Epithelial cell of proximal tubule (primary cell): ENCODE measurements at regions not wholly inside any gene's neighbourhood (a gene's known extent, or its start where the extent isn't known, plus 50 kb on each side); places are given as distances from the start of the nearest gene placed in this dataset.

Experiments
- DNase-seq: peaks from one replicate; pipeline ENCODE4 v3.0.0-alpha.2; 2011; ENCODE audit warnings: low read depth
- H3K4me3 ChIP-seq: 2 replicates; pipeline ENCODE4 v1.5.1; 2011; ENCODE audit warnings: low read depth, mild to moderate bottlenecking, low read length
- CTCF ChIP-seq: conservative IDR thresholded peaks from 2 replicates; pipeline ENCODE4 v1.5.1; 2012; ENCODE audit warnings: low read depth, mild to moderate bottlenecking, low read length

- no peak overlapping the region for H3K4me3 ChIP-seq
- TF ChIP-seq CTCF = no peak
- no peak for DNase-seq
These were observed 248.6 kb downstream of the IRX1 start for GRCh38 chr5:3844266-3844665.

- H3K4me3 ChIP-seq = no peak overlapping the region
- no peak for DNase-seq
- no peak for TF ChIP-seq CTCF
These were observed 249.6 kb downstream of the IRX1 start for GRCh38 chr5:3845230-3845629.

GRCh38 chr5:3852161-3852916 lies 256.7 kb downstream of the IRX1 start:
- no peak for DNase-seq
- no peak for TF ChIP-seq CTCF
- no peak overlapping the region for H3K4me3 ChIP-seq

- no peak overlapping the region for H3K4me3 ChIP-seq
- no peak for DNase-seq
- TF ChIP-seq CTCF = no peak
These were observed 257.7 kb downstream of the IRX1 start for GRCh38 chr5:3853362-3853761.

GRCh38 chr5:3854188-3854821 lies 258.7 kb downstream of the IRX1 start:
- TF ChIP-seq CTCF = no peak
- no peak for DNase-seq
- no peak overlapping the region for H3K4me3 ChIP-seq

GRCh38 chr5:3856036-3856435 lies 260.4 kb downstream of the IRX1 start:
- no peak for DNase-seq
- H3K4me3 ChIP-seq = no peak overlapping the region
- no peak for TF ChIP-seq CTCF

GRCh38 chr5:3858524-3858923 lies 262.9 kb downstream of the IRX1 start:
- TF ChIP-seq CTCF = no peak
- no peak for DNase-seq
- H3K4me3 ChIP-seq = no peak overlapping the region
